ENCODE measurements at regions not wholly inside any gene's neighbourhood (a gene's known extent, or its start where the extent isn't known, plus 50 kb on each side); places are given as distances from the start of the nearest gene placed in this dataset.

DNA sequence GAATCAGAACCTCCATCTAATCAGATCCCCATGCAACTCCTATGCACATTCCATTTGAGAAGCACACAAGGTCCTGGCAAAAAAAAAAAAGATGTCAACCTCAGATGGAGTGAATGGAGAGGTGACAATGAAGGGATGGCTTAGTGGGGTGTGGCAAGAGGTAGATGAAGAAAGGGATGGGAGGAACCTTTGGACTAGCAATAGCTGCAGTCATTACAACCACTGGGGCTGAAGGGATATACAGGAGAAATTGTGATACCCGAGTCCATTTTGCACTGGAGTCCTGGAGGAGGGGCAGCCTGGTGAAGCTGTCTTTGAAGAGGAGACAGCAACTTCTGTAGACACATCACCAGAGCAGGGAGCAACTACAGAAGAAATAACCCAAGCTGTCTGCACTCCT lies 219.6 kb downstream of the ENC1 start:
- TF ChIP-seq CTCF (IDR thresholded peaks at IDR 0.05; ENCODE audit: low read length) (no peak), EZH2phosphoT487 (IDR thresholded peaks at IDR 0.05; ENCODE audit: low read length) (no peak), EZH2 (optimal IDR thresholded peaks at IDR 0.05; ENCODE audit: low read depth, low read length) (no peak)
